ENCODE measurements at regions not wholly inside any gene's neighbourhood (a gene's known extent, or its start where the extent isn't known, plus 50 kb on each side); places are given as distances from the start of the nearest gene placed in this dataset.
A peak's percentile ranks its signal among the peaks of the same experiment; 100 is the strongest.
"Not testable (repeated sequence)": the region's sequence is repeated elsewhere in the genome, so short reads cannot be mapped to it uniquely, and the experiment has no call there.

DNA sequence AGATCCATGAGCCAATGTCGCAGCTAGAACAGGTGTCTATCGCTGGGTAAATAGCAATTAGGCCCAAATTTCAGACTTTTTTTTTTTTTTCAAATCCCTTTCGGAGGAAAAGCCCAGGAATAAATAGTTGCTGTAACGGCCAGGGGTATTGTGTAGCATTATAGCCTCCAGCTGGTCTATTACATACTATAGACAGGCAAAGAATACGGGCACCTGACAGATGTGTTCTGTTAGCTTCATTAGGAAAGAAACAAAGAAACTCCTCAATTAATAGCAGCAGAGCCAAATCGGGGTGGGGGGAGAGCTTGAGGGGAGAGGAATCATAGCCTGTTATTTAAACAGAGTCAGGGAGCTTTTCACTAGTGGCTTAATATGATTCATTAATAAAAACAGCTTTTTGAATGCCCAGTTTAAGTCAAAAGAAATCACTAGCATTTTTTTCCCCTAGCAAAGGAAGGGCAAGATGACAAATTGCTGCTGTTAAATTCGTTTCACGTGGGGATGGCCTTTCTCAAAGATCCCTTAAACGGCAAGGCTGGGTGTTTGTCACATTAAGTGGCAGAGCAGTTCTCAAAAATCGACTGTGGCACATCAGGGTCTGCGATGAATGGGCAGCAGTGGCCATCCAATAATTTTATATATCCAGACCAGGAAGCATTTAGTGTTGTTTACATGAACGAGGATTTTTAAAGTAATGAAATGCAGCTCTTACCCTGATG lies 139.4 kb downstream of the ID4 start:
- no peak for DNase-seq (ENCODE audit: low spot score)

DNA sequence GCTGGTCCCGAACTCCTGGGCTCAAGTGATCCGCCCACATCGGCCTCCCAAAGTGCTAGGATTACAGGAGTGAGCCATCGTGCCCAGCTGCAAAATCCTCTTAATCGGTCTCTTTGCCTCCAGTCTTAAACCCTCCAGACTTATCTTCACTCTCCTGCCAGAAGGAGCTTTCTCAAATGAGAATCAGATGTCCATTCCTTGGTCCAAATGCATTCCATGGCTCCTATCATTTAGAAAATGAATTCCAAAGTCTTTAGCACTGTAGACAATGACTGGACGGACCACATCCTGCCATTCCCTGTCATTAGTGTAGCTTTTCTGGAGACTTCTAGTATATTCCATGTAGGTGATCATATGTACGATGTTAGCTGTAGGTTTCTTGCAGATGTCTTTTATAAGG lies 141.9 kb downstream of the ID4 start:
- no peak for DNase-seq (ENCODE audit: low spot score)

DNA sequence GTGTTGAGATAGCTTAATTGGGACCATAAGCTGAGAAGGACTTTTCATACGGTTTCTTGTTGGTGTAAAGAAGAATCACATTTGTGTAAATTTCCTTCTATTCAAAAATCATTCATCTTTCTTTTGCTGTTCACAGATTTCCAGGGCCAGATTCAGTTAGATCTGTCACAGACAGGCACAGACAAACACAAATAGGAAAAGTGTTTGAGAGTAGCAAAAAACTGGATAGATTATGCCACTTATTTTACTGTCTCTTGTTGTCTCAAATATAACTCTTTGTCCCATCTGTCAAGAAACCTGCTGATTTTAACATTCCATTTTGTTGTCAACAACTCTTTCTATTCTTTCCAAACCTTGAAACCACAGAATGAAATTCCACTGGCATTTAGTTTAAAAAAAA lies 142.8 kb downstream of the ID4 start:
- DNase-seq (ENCODE audit: low spot score) = no peak

DNA sequence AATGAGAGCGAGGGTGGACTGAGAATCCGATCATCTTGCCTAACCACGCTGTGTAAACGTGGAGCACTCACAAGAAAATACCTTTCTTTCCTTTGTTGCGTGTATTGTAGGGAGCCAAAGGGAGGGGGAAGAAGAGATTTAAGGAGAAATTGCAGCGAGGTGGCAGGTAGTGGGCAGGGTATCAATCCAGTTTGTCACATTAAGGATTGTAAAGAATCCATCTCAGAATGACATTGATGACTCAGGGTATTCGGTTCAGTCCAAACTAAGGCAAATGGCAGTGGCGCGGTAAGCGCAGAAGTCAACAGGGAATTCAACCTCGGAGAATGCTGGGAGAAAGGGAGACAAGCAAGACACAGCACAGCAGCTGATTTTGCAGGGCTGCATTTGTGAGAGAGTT lies 146.2 kb downstream of the ID4 start:
- no peak for DNase-seq (ENCODE audit: low spot score)

DNA sequence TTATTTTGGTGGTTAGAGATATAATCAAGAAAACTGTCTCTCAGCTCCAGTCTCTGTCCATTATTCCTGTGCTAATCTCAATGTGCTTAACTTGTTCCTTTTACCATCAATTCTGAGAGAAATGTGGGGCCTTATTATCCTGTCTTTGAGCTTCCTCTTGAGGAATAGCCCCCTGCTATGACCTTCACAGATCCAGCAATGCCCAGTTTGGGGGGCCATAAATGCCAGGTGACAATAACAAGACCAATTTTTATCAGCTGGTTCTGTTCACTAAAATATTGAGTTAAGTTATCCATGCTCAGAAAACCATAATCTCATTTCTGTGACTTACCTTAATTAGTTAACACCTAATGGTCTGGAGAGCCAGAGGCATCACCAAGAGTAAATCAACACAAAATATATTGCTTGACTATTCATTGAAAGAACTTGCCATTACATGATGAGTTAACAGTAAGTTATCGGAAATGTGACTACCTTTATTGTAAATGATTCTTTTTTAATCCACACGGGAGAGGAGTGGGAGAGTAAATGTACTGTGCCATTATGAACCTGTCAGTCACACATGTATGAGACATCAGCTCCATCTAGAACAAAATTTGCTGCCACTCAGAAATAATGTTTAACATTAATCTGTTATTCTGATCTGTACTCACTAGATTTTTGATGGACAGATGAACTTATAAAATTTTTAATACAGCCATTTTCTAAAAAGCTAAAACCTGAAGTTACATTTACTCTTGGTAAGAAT lies 149.7 kb downstream of the ID4 start:
- no peak for DNase-seq (ENCODE audit: low spot score)

DNA sequence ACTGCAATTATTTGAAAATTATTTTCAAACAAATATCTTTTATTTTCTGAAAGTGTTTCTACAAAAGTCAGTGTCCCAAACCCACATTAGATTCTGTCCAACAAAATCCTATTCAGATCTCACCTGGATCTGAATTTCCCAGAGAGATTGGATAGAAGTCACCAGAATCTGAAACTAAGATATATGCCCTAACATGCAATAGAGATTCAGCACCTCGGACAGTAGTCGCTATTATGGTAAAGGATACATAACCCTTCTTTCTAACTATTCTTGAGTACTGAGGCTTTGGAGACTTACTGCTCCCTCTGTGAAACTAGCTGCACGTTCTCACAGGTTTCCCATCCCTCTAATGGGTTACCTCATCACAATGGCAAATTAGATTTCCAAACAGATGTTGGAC lies 151.4 kb downstream of the ID4 start:
- peak; percentile 52 for DNase-seq (ENCODE audit: low spot score)

DNA sequence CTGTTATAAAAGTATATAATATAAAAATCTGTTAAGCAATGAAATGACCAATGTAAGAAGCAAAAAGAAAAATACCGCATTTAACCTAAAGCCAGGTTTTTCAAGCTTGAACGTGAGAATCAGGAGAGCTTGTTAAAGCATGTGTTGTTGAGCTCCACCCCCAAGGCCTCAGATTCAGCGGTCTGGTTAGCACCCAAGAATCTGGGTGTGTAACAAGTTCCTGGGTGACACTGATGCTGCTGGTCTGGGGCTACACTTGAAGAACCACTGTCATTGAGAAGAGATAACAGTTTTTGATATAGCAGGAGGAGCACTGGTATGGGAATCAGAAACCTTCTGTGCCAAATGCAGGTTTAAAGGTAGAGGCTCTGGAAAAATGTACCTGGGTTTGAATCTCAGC lies 154.0 kb downstream of the ID4 start:
- no peak for DNase-seq (ENCODE audit: low spot score)

DNA sequence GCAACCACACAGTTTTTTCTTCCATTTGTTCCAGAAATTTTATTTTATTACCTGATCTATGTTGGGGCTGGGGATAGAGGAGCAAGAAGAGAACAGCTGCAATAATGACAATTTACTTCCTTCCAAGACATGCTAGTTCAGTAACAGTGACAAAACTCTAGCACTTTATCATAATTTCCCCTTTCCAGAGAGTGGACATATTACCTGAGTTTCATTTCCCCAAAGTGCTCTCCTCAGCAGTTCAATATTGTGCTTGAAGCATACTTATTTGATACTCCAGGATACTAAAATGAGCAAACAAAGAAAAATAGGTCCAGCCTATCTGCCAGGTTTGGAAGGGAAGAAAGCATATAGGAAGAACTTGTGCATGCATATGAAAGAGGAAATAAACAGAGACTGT lies 157.7 kb downstream of the ID4 start:
- no peak for DNase-seq (ENCODE audit: low spot score)

DNA sequence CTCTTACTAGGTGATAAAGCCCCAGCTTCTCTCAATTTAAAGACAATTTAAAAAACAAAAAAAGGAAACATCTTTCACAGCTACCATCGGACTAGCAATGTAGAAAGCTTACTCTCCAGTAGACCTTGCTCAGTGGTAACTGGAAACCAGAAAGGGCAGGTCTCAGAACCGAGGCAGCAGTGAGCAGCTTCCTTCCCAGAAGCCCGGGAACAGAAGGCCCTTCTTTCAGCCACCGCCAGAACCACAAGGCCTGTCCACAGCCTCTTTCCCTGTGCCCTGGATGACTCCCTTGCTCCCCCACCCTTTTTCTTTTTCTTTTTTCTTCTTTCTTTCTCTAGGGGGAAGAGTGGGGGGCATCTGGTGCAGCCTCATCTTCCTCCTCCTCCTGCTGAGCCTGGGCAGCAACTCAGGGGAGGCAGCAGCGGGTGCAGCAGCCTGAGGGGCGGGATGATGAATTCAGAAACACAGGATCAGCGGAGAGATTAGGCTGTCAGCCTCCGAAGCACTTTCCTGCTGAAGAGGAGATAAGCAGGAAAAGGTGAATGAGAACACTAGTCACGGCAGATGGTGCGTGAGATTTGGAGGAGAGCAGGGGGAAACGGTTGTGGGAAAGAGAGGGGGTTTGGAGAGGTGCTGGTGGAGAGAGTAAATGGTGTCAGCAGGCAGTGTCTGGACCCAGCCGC lies 158.5 kb downstream of the ID4 start:
- DNase-seq (ENCODE audit: low spot score) = no peak

DNA sequence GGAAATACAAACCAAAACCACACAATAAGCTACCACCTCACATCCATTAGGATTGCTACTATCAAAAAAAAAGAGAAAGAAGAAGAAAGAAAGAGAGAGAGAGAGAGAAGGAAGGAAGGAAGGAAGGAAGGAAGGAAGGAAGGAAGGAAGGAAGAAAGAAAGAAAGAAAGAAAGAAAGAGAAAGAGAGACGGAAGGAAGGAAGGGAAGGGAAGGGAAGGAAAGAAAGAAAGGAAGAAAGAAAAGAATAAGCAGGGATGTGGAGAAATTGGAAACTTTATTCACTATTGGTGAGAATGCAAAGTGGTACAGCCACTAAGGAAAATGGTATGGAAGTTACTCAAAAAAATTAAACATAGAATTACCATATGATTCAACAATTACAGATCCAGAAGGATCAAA lies 159.9 kb downstream of the ID4 start:
- no peak for DNase-seq (ENCODE audit: low spot score)

DNA sequence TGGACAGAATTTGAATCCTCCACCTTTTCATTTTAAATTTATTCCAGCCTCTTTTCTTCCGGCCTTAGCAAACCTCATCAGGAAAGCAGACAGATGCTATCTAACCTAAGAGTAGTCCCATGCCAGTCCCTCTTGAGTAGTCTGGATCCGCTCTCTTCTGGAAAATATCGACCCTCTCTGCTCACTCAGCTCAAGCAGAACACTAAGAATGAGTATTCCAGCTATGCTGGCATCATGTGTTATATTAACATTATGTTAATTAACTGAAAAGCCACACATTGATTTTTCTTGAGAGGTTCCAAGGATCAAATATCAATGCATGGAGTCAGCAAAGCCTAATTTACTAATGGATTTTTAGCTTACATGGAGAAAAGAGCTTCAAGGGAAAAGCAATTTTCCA lies 161.4 kb downstream of the ID4 start:
- no peak for DNase-seq (ENCODE audit: low spot score)

DNA sequence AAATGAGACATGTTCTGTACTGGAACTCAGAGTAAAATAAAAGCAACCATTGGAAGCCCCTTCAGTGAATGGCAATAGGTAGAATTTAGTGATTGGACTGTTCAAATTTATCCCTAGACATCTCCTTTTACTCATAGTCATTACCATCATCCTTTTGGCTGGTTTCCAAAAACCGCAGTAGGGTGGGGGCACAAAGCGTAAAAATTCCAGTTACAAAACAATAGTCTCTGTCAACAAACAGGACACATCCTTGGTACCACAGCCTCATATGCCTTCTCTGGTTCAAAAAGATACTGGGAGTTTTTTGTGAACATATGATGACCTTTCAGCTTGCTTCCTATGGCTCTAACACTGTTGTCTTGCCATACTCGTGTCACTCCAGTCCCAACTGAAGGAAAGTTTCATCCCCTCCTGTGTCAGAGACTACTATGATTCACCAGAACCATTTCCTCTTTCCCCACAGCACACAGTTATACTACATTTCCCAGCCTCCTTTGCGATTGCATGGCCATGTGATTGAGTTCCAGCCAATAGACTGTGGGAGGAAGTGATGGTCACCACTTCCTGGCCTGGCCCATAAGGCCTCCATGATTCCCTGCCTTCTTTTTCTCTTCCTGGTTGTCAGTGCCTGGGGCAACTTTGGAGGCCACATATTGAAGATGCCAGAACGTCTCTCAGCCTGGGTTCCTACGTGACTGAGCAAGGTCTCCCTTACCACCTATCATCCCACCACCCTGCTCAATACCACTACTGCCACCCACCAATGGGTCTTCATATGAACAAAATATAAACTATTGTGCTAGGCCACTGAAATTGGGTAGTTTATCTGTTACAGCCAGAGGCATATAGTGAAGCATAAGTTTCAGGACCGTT lies 162.4 kb downstream of the ID4 start:
- no peak for DNase-seq (ENCODE audit: low spot score)

DNA sequence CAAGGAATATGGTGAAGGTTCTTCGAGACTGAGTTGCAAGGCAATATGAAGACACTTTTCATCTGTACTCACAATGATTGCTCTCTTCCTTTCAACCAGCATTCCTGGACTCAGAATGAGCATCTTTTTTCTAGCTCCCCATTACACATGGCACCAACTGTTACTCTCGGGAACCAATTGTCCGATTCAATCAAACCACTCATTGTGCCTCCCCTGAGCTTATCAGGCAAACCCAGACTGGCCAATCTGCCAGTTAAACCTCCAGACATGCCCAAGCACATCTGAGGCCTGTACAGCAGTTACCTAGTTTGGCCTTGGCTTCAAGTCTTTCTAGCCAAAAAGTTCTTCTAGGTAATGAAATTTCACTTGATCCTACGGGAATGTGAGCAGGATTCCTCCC lies 164.1 kb downstream of the ID4 start:
- no peak for DNase-seq (ENCODE audit: low spot score)

DNA sequence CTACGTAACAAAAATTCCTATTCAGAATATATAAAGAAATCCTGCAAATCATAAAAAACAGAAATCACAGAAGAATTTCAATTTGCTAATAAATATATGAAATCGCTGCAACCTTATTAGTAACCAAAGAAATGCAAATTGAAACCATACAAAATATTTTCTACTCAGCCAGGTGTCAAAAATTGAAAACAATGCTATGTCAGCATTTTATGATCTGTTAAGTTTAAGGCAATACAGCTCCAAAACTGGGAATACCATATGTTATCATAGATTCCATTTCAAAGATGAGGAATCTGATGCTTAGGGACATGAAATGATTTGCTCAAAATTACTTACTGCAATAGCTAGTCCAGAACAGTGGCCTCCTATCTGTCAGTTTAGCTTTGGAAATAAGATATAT lies 168.9 kb downstream of the ID4 start:
- no peak for DNase-seq (ENCODE audit: low spot score)

DNA sequence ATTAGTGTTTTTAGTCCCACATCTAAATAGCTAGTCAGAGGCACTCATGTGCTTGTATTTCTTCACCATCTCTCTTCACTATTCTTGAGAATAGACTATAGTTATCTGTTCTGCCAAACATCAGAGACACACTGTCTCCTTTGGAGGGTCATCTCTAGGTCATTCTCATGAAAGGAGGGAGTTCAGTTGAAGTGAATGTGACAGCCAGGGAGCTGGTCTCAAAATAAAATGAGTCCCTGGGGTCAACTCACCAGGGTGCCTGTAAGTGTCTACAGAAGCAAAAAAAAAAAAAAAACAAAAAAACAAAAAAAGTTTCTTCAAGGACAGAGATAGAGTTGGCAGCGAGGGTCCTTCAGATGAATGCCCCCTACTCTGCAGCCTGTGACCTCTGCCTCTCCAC lies 171.0 kb downstream of the ID4 start:
- DNase-seq (ENCODE audit: low spot score) = no peak

DNA sequence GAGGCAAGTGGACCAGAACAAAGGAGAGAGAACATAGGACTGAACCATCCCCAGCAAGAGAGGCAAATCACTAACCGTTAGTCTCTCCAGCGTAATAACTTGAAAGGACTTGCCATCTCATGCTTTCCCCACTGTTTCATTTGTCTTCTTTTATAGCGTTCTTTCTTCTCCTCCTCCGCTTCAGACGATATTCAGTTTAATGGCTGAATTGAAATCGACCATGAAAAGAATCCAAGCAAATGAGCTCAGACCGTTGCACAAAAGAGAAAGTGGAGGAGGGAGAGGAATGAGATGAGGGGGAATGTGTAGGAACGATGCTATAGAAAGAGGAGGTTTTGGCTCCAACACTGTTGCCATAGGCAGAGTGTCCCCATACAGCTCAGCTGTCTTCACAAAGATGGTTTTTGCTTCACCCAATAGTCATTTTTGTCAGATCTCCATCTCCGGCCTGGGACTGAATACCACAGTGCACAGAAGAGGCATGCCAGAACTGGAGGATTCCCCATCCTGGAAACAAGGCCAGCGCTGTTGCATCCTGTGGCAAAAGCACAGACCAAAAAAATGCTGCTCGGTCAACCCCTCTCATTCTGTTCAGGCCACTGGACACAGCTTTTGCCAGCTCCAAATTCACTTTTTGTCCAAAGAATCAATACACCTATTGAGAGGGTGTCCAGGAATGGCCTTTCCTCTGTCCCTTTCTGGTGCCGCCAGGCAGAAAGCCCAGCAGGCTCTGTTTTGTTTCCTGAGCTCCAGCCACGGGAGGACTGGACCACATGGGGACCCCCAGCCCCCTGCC lies 176.1 kb downstream of the ID4 start:
- no peak for DNase-seq (ENCODE audit: low spot score)

DNA sequence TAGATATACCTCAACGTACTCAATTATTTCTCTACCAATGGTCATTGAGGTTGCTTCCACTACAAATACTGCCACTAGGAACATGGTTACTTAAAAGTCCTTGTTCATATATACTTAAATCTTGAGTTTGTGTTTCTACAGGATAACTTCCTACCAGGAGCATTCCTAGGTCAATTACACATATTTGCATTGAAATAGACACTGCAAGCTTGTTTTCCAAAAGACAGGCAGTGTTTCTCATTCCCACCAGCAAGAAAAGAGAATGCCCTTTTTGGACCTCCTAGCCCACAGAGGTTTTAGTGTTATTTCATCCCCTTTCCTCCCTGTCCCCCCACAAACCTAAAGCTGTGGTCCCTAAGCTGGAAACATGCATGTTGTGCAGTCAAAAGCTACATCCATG lies 177.3 kb downstream of the ID4 start:
- DNase-seq (ENCODE audit: low spot score) = no peak

DNA sequence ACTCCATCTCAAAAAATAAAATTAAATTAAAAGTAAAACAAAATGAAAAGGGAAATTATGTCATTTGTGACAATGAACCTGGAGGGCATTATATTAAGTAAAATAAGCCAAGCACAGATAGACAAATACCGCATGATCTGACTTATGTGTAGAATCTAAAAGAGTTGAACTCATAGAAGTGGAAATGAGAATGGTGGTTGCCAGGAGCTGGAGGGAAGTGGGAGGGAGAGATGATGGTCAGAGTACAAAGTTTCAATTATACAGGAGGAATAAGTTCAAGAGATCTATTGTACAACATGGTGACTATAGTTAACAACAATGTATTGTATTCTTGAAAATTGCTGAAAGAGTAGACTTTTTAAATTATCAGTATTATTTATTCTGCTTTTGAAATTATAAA lies 183.4 kb downstream of the ID4 start:
- DNase-seq (ENCODE audit: low spot score) = no peak

DNA sequence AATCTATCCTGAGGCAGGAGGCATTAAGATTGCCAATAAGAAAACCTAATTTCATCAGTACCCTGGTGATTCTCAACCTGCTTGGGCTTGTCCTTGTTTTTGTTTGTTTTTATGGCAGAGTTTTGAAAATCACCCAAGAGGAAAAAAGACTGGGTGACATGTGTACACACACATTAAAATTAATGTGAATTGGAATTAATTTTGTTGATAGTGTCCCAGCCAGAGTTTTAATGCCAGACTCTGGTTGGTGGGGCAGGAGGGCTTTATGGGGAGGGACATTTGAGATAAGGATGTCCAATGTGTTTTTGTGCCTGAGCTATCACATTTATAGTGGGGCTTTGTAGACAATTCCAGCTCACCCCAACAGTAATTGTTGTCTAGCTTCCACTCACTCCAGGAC lies 184.6 kb downstream of the ID4 start:
- DNase-seq (ENCODE audit: low spot score) = no peak

DNA sequence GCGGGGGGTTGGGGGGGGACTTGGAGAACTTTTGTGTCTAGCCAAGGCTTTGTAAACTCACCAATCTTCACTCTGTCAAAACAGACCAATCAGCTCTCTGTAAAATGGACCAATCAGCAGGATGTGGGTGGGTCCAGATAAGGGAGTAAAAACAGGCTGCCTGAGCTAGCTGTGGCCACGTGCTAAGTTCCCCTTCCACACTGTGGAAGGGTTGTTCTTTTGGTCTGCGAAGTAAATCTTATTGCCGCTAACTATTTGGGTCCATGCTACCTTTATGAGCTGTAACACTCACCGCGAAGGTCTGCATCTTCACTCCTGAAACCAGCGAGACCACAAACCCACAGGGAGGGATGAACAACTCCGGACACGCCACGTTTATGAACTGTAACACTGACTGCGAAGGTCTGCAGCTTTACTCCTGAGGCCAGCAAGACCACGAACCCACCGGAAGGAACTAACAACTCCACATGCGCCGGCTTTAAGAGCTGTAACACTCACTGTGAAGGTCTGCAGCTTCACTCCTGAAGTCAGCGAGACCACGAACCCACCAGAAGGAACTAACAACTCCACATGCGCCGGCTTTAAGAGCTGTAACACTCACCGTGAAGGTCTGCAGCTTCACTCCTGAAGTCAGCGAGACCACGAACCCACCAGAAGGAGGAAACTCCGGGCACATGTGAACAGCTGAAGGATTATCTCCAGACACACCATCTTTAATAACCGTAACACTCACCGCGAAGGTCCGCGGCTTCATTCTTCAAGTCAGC lies 186.6 kb downstream of the ID4 start:
- DNase-seq (ENCODE audit: low spot score) = not testable (repeated sequence)

DNA sequence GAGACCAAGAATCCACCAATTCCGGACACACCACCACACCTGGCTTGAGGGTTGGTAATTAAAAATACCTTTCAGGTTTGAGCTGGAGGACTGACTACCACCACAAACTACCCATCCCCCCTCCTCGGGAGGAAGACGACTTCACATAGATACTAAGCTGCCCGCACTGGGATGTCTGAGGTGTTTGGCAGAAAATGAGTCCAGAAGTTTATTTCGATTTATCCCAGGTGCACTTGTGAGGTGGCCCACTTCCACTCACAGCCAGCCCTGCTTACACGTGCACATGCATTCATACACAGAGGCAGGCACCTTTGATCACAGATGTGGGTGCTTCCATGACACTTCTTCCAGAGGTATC lies 187.1 kb downstream of the ID4 start:
- no peak for DNase-seq (ENCODE audit: low spot score)
